Colonic mucosa (tissue), 4 donors: ENCODE measurements at regions not wholly inside any gene's neighbourhood (a gene's known extent, or its start where the extent isn't known, plus 50 kb on each side); places are given as distances from the start of the nearest gene placed in this dataset.

Experiments used
- DNase-seq: peaks from one replicate; pipeline ENCODE4 v3.0.0-alpha.2; 2020
- H3K27ac ChIP-seq: fragments of 200-600 bp; one replicate; pipeline ENCODE4 v1.8.0; 2021
- H3K27me3 ChIP-seq: fragments of 200-600 bp; one replicate; pipeline ENCODE4 v1.8.0; 2021
- H3K36me3 ChIP-seq: fragments of 200-600 bp; one replicate; pipeline ENCODE4 v1.8.0; 2021
- H3K4me1 ChIP-seq: fragments of 200-600 bp; one replicate; pipeline ENCODE4 v1.8.0; 2021; ENCODE audit warnings: mild to moderate bottlenecking
- H3K4me3 ChIP-seq: fragments of 200-600 bp; one replicate; pipeline ENCODE4 v1.8.0; 2021
- H3K9ac ChIP-seq, 2 donors: one replicate each; pipeline ENCODE4 v1.7.0; 2013; ENCODE audit warnings: control low read depth in 2 of 2, low read depth in 2 of 2, low read length in 2 of 2
- H3K9me3 ChIP-seq: fragments of 200-600 bp; one replicate; pipeline ENCODE4 v1.8.0; 2021
- CTCF ChIP-seq: fragments of 200-600 bp; IDR thresholded peaks from one replicate; pipeline ENCODE4 v1.8.0; 2022; ENCODE audit warnings: antibody characterized with exemption, mild to moderate bottlenecking
- intact Hi-C: fragments of 100-400 bp; cut with DNase I; formaldehyde crosslinking; loops from one replicate; pipeline ENCODE4 v1.14.1; 2022
- donor health status: healthy.
- donor health status: DM: no; HTN: no; CAD: no.
- donor health status: DM: no; HTN: no; CAD: no.

DNA sequence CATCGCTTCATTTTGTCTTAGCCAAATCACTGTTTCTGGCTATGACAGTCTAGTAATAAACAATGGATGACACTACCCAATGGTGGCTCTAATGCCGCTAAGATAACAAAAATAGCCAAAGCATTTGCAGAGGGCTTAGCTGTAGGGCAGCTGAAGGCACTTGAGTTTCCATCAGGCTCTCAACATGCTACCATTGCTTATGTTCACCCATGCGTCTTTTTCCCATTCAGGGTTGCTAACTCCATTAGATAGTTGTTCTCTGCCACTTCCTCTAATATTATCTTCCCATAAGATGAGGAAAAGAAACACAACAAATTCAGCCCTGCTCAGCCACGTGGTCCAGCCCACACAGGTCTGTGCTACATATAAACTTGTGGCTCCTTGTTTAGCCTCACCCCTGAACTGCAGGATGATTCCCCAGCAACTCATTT, 159.6 kb downstream of the TOMM20 start:
- peak overlapping the region in 1 of 2 donors; percentile 64 for H3K9ac ChIP-seq
- TF ChIP-seq CTCF = no peak
- H3K27me3 ChIP-seq = no peaks in the 10 kb centered on the region
- DNase-seq = no peak
- intact Hi-C loops = no loop called here
- H3K9me3 ChIP-seq = no peaks in the 10 kb centered on the region
- no peak overlapping the region for H3K4me3 ChIP-seq
- H3K36me3 ChIP-seq = no peaks in the 10 kb centered on the region
- peak overlapping the region; percentile 68 for H3K27ac ChIP-seq
- H3K4me1 ChIP-seq = peaks cover 4% of the 10 kb centered on the region

- intact Hi-C loops = no loop called here
- TF ChIP-seq CTCF = no peak
- Histone ChIP-seq H3K36me3 (no peaks in the 10 kb centered on the region), H3K9ac (no peak overlapping the region), H3K4me3 (no peak overlapping the region), H3K27me3 (no peaks in the 10 kb centered on the region), H3K9me3 (no peaks in the 10 kb centered on the region), H3K4me1 (peaks cover 10% of the 10 kb centered on the region), H3K27ac (peak overlapping the region; percentile 68)
- DNase-seq = no peak
Measured at GRCh38 chr1:234968451-234968850, 160.2 kb downstream of the TOMM20 start.

DNA sequence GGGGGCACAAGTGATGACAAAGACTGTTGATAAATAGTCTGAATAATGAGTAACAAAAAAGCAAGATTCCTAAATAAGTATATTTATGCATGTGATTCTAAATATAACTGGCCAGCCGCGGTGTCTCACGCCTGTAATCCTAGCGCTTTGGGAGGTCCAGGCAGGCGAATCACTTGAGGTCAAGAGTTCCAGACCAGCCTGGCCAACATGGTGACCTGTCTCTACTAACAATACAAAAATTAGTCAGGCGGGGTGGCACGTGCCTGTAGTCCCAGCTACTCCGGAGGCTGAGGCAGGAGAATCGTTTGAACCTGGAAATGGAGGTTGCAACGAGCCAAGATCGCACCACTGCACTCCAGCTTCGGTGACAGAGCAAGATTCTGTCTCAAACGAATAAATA, 161.5 kb downstream of the TOMM20 start:
- no peak for TF ChIP-seq CTCF
- DNase-seq = no peak
- no peaks in the 10 kb centered on the region for H3K9me3 ChIP-seq
- no peak overlapping the region for H3K9ac ChIP-seq
- H3K27me3 ChIP-seq = no peaks in the 10 kb centered on the region
- no peak overlapping the region for H3K27ac ChIP-seq
- H3K36me3 ChIP-seq = no peaks in the 10 kb centered on the region
- no peak overlapping the region for H3K4me3 ChIP-seq
- H3K4me1 ChIP-seq = peaks cover 19% of the 10 kb centered on the region
- intact Hi-C loops = no loop called here

DNA sequence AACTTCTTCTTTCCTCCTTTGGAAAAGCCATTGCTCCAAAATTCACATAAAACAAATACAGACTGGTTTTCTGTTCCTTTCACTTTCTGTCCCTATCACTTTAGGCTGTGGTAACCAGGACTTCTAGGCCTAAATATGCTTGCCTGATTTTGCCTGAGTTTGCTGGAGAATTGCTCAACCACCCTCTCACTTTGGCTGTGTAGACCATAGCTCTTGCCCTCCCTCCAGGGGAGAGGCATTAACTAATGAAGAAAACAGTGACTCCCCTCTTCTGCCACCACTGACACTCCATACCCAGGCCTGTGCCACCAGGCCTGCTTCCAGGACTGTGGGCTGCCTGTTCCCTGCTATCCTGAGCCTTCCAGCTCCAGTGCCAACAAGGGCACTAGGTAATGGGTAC, 163.5 kb downstream of the TOMM20 start:
- no peak for DNase-seq
- intact Hi-C loops = no loop called here
- Histone ChIP-seq H3K9me3 (no peaks in the 10 kb centered on the region), H3K27ac (peak overlapping the region; percentile 98), H3K27me3 (no peaks in the 10 kb centered on the region), H3K9ac (peak overlapping the region in 1 of 2 donors; percentile 51), H3K4me3 (no peak overlapping the region), H3K4me1 (peaks cover 31% of the 10 kb centered on the region), H3K36me3 (no peaks in the 10 kb centered on the region)
- no peak for TF ChIP-seq CTCF

DNA sequence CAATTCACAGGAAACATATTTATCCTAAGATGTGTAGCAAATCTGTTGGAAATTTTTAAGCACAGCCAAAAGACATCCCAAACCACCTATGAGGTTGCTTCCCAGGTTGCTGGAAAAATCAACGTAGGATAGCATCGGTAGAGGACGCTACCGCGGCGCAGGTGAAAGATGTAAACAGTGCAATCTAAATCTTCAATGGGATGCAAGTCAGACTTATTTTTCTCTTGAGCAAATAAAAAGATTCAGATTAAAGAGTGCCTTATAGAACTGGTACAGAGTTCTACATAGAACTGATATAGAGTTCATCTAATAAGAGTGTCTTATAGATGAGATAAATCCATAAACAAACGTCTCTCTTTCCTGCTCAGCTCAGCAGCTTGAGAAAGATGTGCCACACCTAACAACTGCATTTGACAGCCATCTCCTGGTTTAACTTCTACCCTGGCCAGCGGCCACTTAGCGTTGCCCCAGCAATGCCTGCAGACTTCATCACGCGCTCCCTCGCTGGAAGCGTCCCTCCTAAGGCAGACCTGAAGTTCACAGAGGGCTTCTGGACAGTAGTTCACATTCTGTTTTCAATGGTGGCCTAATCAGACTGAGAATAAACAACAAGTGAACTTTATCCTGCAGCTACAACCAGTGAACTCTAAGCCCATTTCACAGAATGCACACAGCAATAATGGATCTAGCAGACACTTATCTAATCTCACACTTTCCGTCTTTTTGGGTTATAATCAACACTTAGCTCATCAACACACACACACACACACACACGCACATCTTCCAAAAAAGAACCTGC, 164.5 kb downstream of the TOMM20 start:
- Histone ChIP-seq H3K36me3 (no peaks in the 10 kb centered on the region), H3K9me3 (no peaks in the 10 kb centered on the region), H3K27ac (peak overlapping the region; percentile 98), H3K9ac (peak overlapping the region in 1 of 2 donors; percentile 100), H3K4me3 (no peak overlapping the region), H3K27me3 (no peaks in the 10 kb centered on the region), H3K4me1 (peaks cover 34% of the 10 kb centered on the region)
- DNase-seq = peak; percentile 79
- TF ChIP-seq CTCF = no peak
- intact Hi-C loops = loop anchor here (5.0 kb wide), 2 partner anchors 118 to 362 kb away; no protein-coding TSS in a partner anchor
